Activated T-cell treated with anti-CD3 and anti-CD28 coated beads, Interleukin-2, amount 50 U/mL, for 4 hours (primary cell): ENCODE measurements at regions not wholly inside any gene's neighbourhood (a gene's known extent, or its start where the extent isn't known, plus 50 kb on each side); places are given as distances from the start of the nearest gene placed in this dataset.
"Not testable (repeated sequence)": the region's sequence is repeated elsewhere in the genome, so short reads cannot be mapped to it uniquely, and the experiment has no call there.

ENCODE experiments used
- ATAC-seq, 2 donors: fragments of 200-7000 bp; cut with Tn5 transposase; one replicate each; pipeline ENCODE4 v1.10.0; 2021
- DNase-seq: peaks from one replicate; pipeline ENCODE4 v3.0.0-alpha.2; 2020
- H3K27me3 Mint-ChIP-seq: one replicate; pipeline ENCODE4 v1.8.0; 2021; ENCODE audit warnings: low read depth, mixed read lengths
- H3K36me3 Mint-ChIP-seq: one replicate; pipeline ENCODE4 v1.8.0; 2022; ENCODE audit warnings: mixed read lengths; ENCODE audit not compliant: insufficient read depth
- H3K4me1 Mint-ChIP-seq: one replicate; pipeline ENCODE4 v1.8.0; 2021; ENCODE audit warnings: low read depth, mixed read lengths
- H3K4me3 Mint-ChIP-seq: one replicate; pipeline ENCODE4 v1.8.0; 2021; ENCODE audit warnings: mild to moderate bottlenecking, moderate library complexity, mixed read lengths
- H3K9me3 Mint-ChIP-seq: one replicate; pipeline ENCODE4 v1.8.0; 2021; ENCODE audit warnings: mixed read lengths

- DNase-seq (no peak), ATAC-seq (no peak)
- no peaks in the 10 kb centered on the region for H3K9me3 Mint-ChIP-seq
- H3K27me3 Mint-ChIP-seq, result no peaks in the 10 kb centered on the region
- no peaks in the 10 kb centered on the region for H3K36me3 Mint-ChIP-seq
- no peak overlapping the region for H3K4me3 Mint-ChIP-seq
- H3K4me1 Mint-ChIP-seq, result peaks cover 3% of the 10 kb centered on the region
These were observed 226.3 kb downstream of the DLEU7 start for GRCh38 chr13:50617134-50617721.

GRCh38 chr13:50618206-50618605 lies 225.3 kb downstream of the DLEU7 start:
- ATAC-seq, result no peak
- no peak for DNase-seq
- Mint-ChIP-seq H3K4me3 (no peak overlapping the region), H3K27me3 (peaks cover 8% of the 10 kb centered on the region), H3K36me3 (no peaks in the 10 kb centered on the region), H3K4me1 (peaks cover 3% of the 10 kb centered on the region), H3K9me3 (no peaks in the 10 kb centered on the region)

GRCh38 chr13:50626101-50626547 lies 217.4 kb downstream of the DLEU7 start:
- Mint-ChIP-seq H3K27me3 (peaks cover 8% of the 10 kb centered on the region), H3K9me3 (no peaks in the 10 kb centered on the region), H3K4me3 (no peak overlapping the region), H3K36me3 (no peaks in the 10 kb centered on the region), H3K4me1 (no peaks in the 10 kb centered on the region)
- DNase-seq (no peak), ATAC-seq (no peak)

GRCh38 chr13:50627111-50627510 lies 216.4 kb downstream of the DLEU7 start:
- no peak for ATAC-seq

GRCh38 chr13:50628512-50628911 lies 215.0 kb downstream of the DLEU7 start:
- not testable (repeated sequence) for ATAC-seq

More at GRCh38 chr13:50627111-50627510, 216.4 kb downstream of the DLEU7 start:
- Mint-ChIP-seq H3K4me3 (no peak overlapping the region), H3K36me3 (no peaks in the 10 kb centered on the region), H3K9me3 (no peaks in the 10 kb centered on the region), H3K27me3 (peaks cover 8% of the 10 kb centered on the region), H3K4me1 (no peaks in the 10 kb centered on the region)
- no peak for DNase-seq

GRCh38 chr13:50629497-50629896 lies 214.0 kb downstream of the DLEU7 start:
- Mint-ChIP-seq H3K4me1 (no peaks in the 10 kb centered on the region), H3K36me3 (no peaks in the 10 kb centered on the region), H3K9me3 (no peaks in the 10 kb centered on the region), H3K4me3 (no peak overlapping the region), H3K27me3 (no peaks in the 10 kb centered on the region)
- ATAC-seq, result no peak
- no peak for DNase-seq

More at GRCh38 chr13:50628512-50628911, 215.0 kb downstream of the DLEU7 start:
- not testable (repeated sequence) for H3K4me3 Mint-ChIP-seq, H3K36me3 Mint-ChIP-seq, H3K4me1 Mint-ChIP-seq, DNase-seq, H3K9me3 Mint-ChIP-seq, H3K27me3 Mint-ChIP-seq

GRCh38 chr13:50629966-50630365 lies 213.5 kb downstream of the DLEU7 start:
- Mint-ChIP-seq H3K4me3 (no peak overlapping the region), H3K36me3 (no peaks in the 10 kb centered on the region), H3K27me3 (no peaks in the 10 kb centered on the region), H3K4me1 (no peaks in the 10 kb centered on the region), H3K9me3 (no peaks in the 10 kb centered on the region)
- ATAC-seq (no peak), DNase-seq (no peak)

GRCh38 chr13:50631041-50631440 lies 212.5 kb downstream of the DLEU7 start:
- Mint-ChIP-seq H3K36me3 (no peaks in the 10 kb centered on the region), H3K9me3 (no peaks in the 10 kb centered on the region), H3K27me3 (no peaks in the 10 kb centered on the region), H3K4me3 (no peak overlapping the region), H3K4me1 (no peaks in the 10 kb centered on the region)
- DNase-seq (no peak), ATAC-seq (no peak)

GRCh38 chr13:50634339-50634738 lies 209.2 kb downstream of the DLEU7 start:
- Mint-ChIP-seq H3K9me3 (no peaks in the 10 kb centered on the region), H3K4me1 (no peaks in the 10 kb centered on the region), H3K27me3 (no peaks in the 10 kb centered on the region), H3K36me3 (no peaks in the 10 kb centered on the region), H3K4me3 (no peak overlapping the region)
- ATAC-seq (no peak), DNase-seq (no peak)

GRCh38 chr13:50635504-50635903 lies 208.0 kb downstream of the DLEU7 start:
- H3K9me3 Mint-ChIP-seq, result no peaks in the 10 kb centered on the region
- ATAC-seq (no peak), DNase-seq (no peak)
- H3K4me1 Mint-ChIP-seq, result no peaks in the 10 kb centered on the region
- no peak overlapping the region for H3K4me3 Mint-ChIP-seq
- no peaks in the 10 kb centered on the region for H3K27me3 Mint-ChIP-seq
- no peaks in the 10 kb centered on the region for H3K36me3 Mint-ChIP-seq

- Mint-ChIP-seq H3K4me1 (no peaks in the 10 kb centered on the region), H3K27me3 (no peaks in the 10 kb centered on the region), H3K9me3 (no peaks in the 10 kb centered on the region), H3K4me3 (no peak overlapping the region), H3K36me3 (no peaks in the 10 kb centered on the region)
- ATAC-seq (no peak), DNase-seq (no peak)
These were observed 207.3 kb downstream of the DLEU7 start for GRCh38 chr13:50636007-50636704.

- DNase-seq (no peak), ATAC-seq (no peak)
- no peak overlapping the region for H3K4me3 Mint-ChIP-seq
- H3K4me1 Mint-ChIP-seq, result no peaks in the 10 kb centered on the region
- peaks cover 8% of the 10 kb centered on the region for H3K27me3 Mint-ChIP-seq
- H3K9me3 Mint-ChIP-seq, result no peaks in the 10 kb centered on the region
- H3K36me3 Mint-ChIP-seq, result no peaks in the 10 kb centered on the region
These were observed 200.4 kb downstream of the DLEU7 start for GRCh38 chr13:50643060-50643459.

GRCh38 chr13:50644081-50644871 lies 199.2 kb downstream of the DLEU7 start:
- Mint-ChIP-seq H3K4me3 (no peak overlapping the region), H3K27me3 (peaks cover 8% of the 10 kb centered on the region), H3K36me3 (no peaks in the 10 kb centered on the region), H3K9me3 (no peaks in the 10 kb centered on the region), H3K4me1 (no peaks in the 10 kb centered on the region)
- no peak for ATAC-seq
- DNase-seq, result no peak

GRCh38 chr13:50645092-50645491 lies 198.4 kb downstream of the DLEU7 start:
- H3K36me3 Mint-ChIP-seq, result no peaks in the 10 kb centered on the region
- ATAC-seq, result no peak

GRCh38 chr13:50646070-50646469 lies 197.4 kb downstream of the DLEU7 start:
- no peak for ATAC-seq

More at GRCh38 chr13:50645092-50645491, 198.4 kb downstream of the DLEU7 start:
- Mint-ChIP-seq H3K4me3 (no peak overlapping the region), H3K4me1 (no peaks in the 10 kb centered on the region), H3K27me3 (peaks cover 8% of the 10 kb centered on the region), H3K9me3 (no peaks in the 10 kb centered on the region)
- DNase-seq, result no peak

More at GRCh38 chr13:50646070-50646469, 197.4 kb downstream of the DLEU7 start:
- Mint-ChIP-seq H3K27me3 (peaks cover 8% of the 10 kb centered on the region), H3K9me3 (no peaks in the 10 kb centered on the region), H3K4me1 (peaks cover 4% of the 10 kb centered on the region), H3K4me3 (no peak overlapping the region), H3K36me3 (no peaks in the 10 kb centered on the region)
- DNase-seq, result no peak
